ENCODE measurements at regions not wholly inside any gene's neighbourhood (a gene's known extent, or its start where the extent isn't known, plus 50 kb on each side); places are given as distances from the start of the nearest gene placed in this dataset.

- Mint-ChIP-seq H3K27ac (ENCODE audit: low read depth, unreplicated experiment) (peak overlapping the region; percentile 69), H3K4me1 (ENCODE audit: insufficient read depth, unreplicated experiment) (peaks cover 36% of the 10 kb centered on the region), H3K36me3 (ENCODE audit: insufficient read depth, unreplicated experiment) (no peaks in the 10 kb centered on the region), H3K9me3 (ENCODE audit: unreplicated experiment) (no peaks in the 10 kb centered on the region), H3K27me3 (ENCODE audit: insufficient read depth, unreplicated experiment) (no peaks in the 10 kb centered on the region), H3K4me3 (ENCODE audit: unreplicated experiment) (no peak overlapping the region)
- POLR2A ChIA-PET, result interaction anchor here (0.6 to 1.7 kb wide), 7 partner anchors 97 to 307 kb away, joined by 3 to 6 read pairs (median 4); partner anchors contain the start of gene SPRY1
- no TSS peak for BruUV-seq (replicated peaks)
- CTCF ChIA-PET, result interaction anchor here (0.6 to 1.6 kb wide), 7 partner anchors 102 to 146 kb away, joined by 3 to 7 read pairs (median 3); no protein-coding TSS in a partner anchor
- intact Hi-C loops (cut with micrococcal nuclease), result no loop called here
- peak; percentile 22 for DNase-seq (ENCODE audit: unreplicated experiment)
- TF ChIP-seq, protein P1, sequence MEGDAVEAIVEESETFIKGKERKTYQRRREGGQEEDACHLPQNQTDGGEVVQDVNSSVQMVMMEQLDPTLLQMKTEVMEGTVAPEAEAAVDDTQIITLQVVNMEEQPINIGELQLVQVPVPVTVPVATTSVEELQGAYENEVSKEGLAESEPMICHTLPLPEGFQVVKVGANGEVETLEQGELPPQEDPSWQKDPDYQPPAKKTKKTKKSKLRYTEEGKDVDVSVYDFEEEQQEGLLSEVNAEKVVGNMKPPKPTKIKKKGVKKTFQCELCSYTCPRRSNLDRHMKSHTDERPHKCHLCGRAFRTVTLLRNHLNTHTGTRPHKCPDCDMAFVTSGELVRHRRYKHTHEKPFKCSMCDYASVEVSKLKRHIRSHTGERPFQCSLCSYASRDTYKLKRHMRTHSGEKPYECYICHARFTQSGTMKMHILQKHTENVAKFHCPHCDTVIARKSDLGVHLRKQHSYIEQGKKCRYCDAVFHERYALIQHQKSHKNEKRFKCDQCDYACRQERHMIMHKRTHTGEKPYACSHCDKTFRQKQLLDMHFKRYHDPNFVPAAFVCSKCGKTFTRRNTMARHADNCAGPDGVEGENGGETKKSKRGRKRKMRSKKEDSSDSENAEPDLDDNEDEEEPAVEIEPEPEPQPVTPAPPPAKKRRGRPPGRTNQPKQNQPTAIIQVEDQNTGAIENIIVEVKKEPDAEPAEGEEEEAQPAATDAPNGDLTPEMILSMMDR (IDR thresholded peaks at IDR 0.05; ENCODE audit: unreplicated experiment), result no peak
Measured at GRCh38 chr4:123248085-123248659, 148.4 kb upstream of the SPRY1 start.

DNA sequence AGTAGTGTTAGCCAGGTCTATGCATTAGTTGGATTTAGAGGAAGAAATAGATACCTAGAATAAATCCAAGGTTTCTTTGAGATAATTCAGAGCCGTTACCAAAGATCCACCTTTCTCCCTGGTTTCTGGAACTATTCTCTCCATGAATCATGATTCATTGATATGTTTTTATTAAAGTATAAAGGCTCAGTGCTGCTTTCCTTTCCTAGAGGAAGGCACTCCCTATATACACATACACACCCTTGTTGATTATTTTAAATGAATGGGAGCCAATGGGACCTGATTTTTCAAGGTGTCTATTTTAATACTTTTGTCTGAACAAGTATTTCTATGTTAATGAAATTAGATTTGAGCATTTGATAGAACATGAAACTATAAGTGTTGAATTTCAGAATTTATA lies 146.8 kb upstream of the SPRY1 start:
- DNase-seq (ENCODE audit: unreplicated experiment), result no peak
- TF ChIP-seq, protein P1 (IDR thresholded peaks at IDR 0.05; ENCODE audit: unreplicated experiment), result no peak
- intact Hi-C loops (cut with micrococcal nuclease), result no loop called here
- Mint-ChIP-seq H3K4me1 (ENCODE audit: insufficient read depth, unreplicated experiment) (peaks cover 30% of the 10 kb centered on the region), H3K27me3 (ENCODE audit: insufficient read depth, unreplicated experiment) (no peaks in the 10 kb centered on the region), H3K36me3 (ENCODE audit: insufficient read depth, unreplicated experiment) (no peaks in the 10 kb centered on the region), H3K27ac (ENCODE audit: low read depth, unreplicated experiment) (no peak overlapping the region), H3K9me3 (ENCODE audit: unreplicated experiment) (no peaks in the 10 kb centered on the region), H3K4me3 (ENCODE audit: unreplicated experiment) (no peak overlapping the region)
- ChIA-PET POLR2A (interaction anchor here (1.1 to 1.7 kb wide), 3 partner anchors 15 to 147 kb away, joined by 3 to 4 read pairs (median 4); partner anchors contain the start of gene SPRY1), CTCF (no interaction called here)
- no TSS peak for BruUV-seq (replicated peaks)

DNA sequence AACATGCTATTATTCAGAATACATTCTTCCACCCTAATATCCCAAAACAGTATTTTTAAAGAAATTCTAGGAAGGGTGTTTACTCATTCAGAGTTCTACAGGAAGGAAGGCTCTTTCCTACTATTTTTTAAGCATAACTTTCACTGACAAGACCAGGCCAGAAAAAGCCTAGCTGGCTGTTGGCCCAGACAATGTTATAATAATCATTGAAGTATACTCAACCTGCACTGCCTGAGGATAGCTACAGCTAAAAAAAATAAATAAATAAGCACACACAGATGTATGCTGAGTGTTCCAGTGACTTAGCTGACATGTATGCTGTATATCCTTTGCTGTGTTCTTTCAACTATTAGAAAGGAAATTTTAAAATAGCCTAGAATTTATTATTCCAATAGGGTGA lies 145.8 kb upstream of the SPRY1 start:
- peaks cover 30% of the 10 kb centered on the region for H3K4me1 Mint-ChIP-seq (ENCODE audit: insufficient read depth, unreplicated experiment)
- no peak overlapping the region for H3K27ac Mint-ChIP-seq (ENCODE audit: low read depth, unreplicated experiment)
- CTCF ChIA-PET, result interaction anchor here (1.0 kb wide), 1 partner anchor 8 kb away, joined by 3 read pairs; no protein-coding TSS in a partner anchor
- no peaks in the 10 kb centered on the region for H3K27me3 Mint-ChIP-seq (ENCODE audit: insufficient read depth, unreplicated experiment)
- H3K36me3 Mint-ChIP-seq (ENCODE audit: insufficient read depth, unreplicated experiment), result no peaks in the 10 kb centered on the region
- no peaks in the 10 kb centered on the region for H3K9me3 Mint-ChIP-seq (ENCODE audit: unreplicated experiment)
- POLR2A ChIA-PET, result interaction anchor here (0.5 to 1.3 kb wide), 4 partner anchors 12 to 335 kb away, joined by 3 to 4 read pairs (median 4); no protein-coding TSS in a partner anchor
- BruUV-seq (replicated peaks), result no TSS peak
- intact Hi-C loops (cut with micrococcal nuclease), result no loop called here
- DNase-seq (ENCODE audit: unreplicated experiment), result peak; percentile 41
- TF ChIP-seq, protein P1 (IDR thresholded peaks at IDR 0.05; ENCODE audit: unreplicated experiment), result no peak
- H3K4me3 Mint-ChIP-seq (ENCODE audit: unreplicated experiment), result no peak overlapping the region

- CTCF ChIA-PET, result no interaction called here
- H3K9me3 Mint-ChIP-seq (ENCODE audit: unreplicated experiment), result no peaks in the 10 kb centered on the region
- POLR2A ChIA-PET, result no interaction called here
- no peak overlapping the region for H3K27ac Mint-ChIP-seq (ENCODE audit: low read depth, unreplicated experiment)
- intact Hi-C loops (cut with micrococcal nuclease), result no loop called here
- H3K27me3 Mint-ChIP-seq (ENCODE audit: insufficient read depth, unreplicated experiment), result no peaks in the 10 kb centered on the region
- BruUV-seq (replicated peaks), result no TSS peak
- no peaks in the 10 kb centered on the region for H3K36me3 Mint-ChIP-seq (ENCODE audit: insufficient read depth, unreplicated experiment)
- H3K4me1 Mint-ChIP-seq (ENCODE audit: insufficient read depth, unreplicated experiment), result peaks cover 5% of the 10 kb centered on the region
- H3K4me3 Mint-ChIP-seq (ENCODE audit: unreplicated experiment), result no peak overlapping the region
- TF ChIP-seq, protein P1 (IDR thresholded peaks at IDR 0.05; ENCODE audit: unreplicated experiment), result no peak
- no peak for DNase-seq (ENCODE audit: unreplicated experiment)
Measured at GRCh38 chr4:123255971-123256370, 140.6 kb upstream of the SPRY1 start.

Data from MCF 10A (cell line).